HUES48 (cell line): ENCODE measurements at regions not wholly inside any gene's neighbourhood (a gene's known extent, or its start where the extent isn't known, plus 50 kb on each side); places are given as distances from the start of the nearest gene placed in this dataset.

ENCODE experiments used
- H3K27ac ChIP-seq: one replicate; pipeline ENCODE4 v1.7.0; 2013; ENCODE audit warnings: low read depth, low read length, inconsistent platforms
- H3K27me3 ChIP-seq: 2 replicates; pipeline ENCODE4 v1.6.1; 2013; ENCODE audit warnings: mild to moderate bottlenecking, low read length; ENCODE audit not compliant: control insufficient read depth, insufficient read depth
- H3K36me3 ChIP-seq: 2 replicates; pipeline ENCODE4 v1.6.1; 2013; ENCODE audit warnings: low read length; ENCODE audit not compliant: control insufficient read depth, insufficient read depth
- H3K4me1 ChIP-seq: 2 replicates; pipeline ENCODE4 v1.6.1; 2013; ENCODE audit warnings: mild to moderate bottlenecking, low read length; ENCODE audit not compliant: control insufficient read depth, insufficient read depth
- H3K4me3 ChIP-seq: 2 replicates; pipeline ENCODE4 v1.5.1; 2013; ENCODE audit warnings: mild to moderate bottlenecking, low read depth, low read length
- H3K9ac ChIP-seq: 2 replicates; pipeline ENCODE4 v1.6.1; 2013; ENCODE audit warnings: mild to moderate bottlenecking, low read depth, low read length, moderate library complexity
- H3K9me3 ChIP-seq: 2 replicates; pipeline ENCODE4 v1.6.1; 2013; ENCODE audit warnings: low read length; ENCODE audit not compliant: control insufficient read depth, insufficient read depth

- Histone ChIP-seq H3K9me3 (no peaks in the 10 kb centered on the region), H3K27me3 (no peaks in the 10 kb centered on the region), H3K9ac (no peak overlapping the region), H3K27ac (no peak overlapping the region), H3K4me1 (no peaks in the 10 kb centered on the region), H3K4me3 (no peak overlapping the region), H3K36me3 (no peaks in the 10 kb centered on the region)
These were observed 221.7 kb downstream of the COG6 start for GRCh38 chr13:39877134-39877533.

- H3K27ac ChIP-seq, result no peak overlapping the region
- no peaks in the 10 kb centered on the region for H3K4me1 ChIP-seq
- H3K4me3 ChIP-seq, result no peak overlapping the region
- 0 out of 2 replicates have a peak, but pooled peaks cover 5% of the 10 kb centered on the region for H3K9me3 ChIP-seq
- no peak overlapping the region for H3K9ac ChIP-seq
- H3K36me3 ChIP-seq, result no peaks in the 10 kb centered on the region
- no peaks in the 10 kb centered on the region for H3K27me3 ChIP-seq
These were observed 224.0 kb downstream of the COG6 start for GRCh38 chr13:39879286-39880035.

- H3K27me3 ChIP-seq, result no peaks in the 10 kb centered on the region
- H3K27ac ChIP-seq, result no peak overlapping the region
- H3K4me3 ChIP-seq, result no peak overlapping the region
- 0 out of 2 replicates have a peak, but pooled peaks cover 5% of the 10 kb centered on the region for H3K9me3 ChIP-seq
- no peaks in the 10 kb centered on the region for H3K4me1 ChIP-seq
- H3K36me3 ChIP-seq, result no peaks in the 10 kb centered on the region
- H3K9ac ChIP-seq, result no peak overlapping the region
These were observed 225.9 kb downstream of the COG6 start for GRCh38 chr13:39881383-39881782.

- no peaks in the 10 kb centered on the region for H3K36me3 ChIP-seq
- H3K9me3 ChIP-seq, result 0 out of 2 replicates have a peak, but pooled peaks cover 5% of the 10 kb centered on the region
- H3K27ac ChIP-seq, result no peak overlapping the region
- no peaks in the 10 kb centered on the region for H3K4me1 ChIP-seq
- H3K9ac ChIP-seq, result no peak overlapping the region
- no peaks in the 10 kb centered on the region for H3K27me3 ChIP-seq
- H3K4me3 ChIP-seq, result no peak overlapping the region
These were observed 226.4 kb downstream of the COG6 start for GRCh38 chr13:39881887-39882286.

GRCh38 chr13:39884166-39884565, 228.7 kb downstream of the COG6 start:
- H3K27me3 ChIP-seq, result no peaks in the 10 kb centered on the region
- no peaks in the 10 kb centered on the region for H3K36me3 ChIP-seq
- H3K4me1 ChIP-seq, result no peaks in the 10 kb centered on the region
- no peak overlapping the region for H3K9ac ChIP-seq
- no peak overlapping the region for H3K4me3 ChIP-seq
- no peak overlapping the region for H3K27ac ChIP-seq
- H3K9me3 ChIP-seq, result 0 out of 2 replicates have a peak, but pooled peaks cover 5% of the 10 kb centered on the region

GRCh38 chr13:39886336-39886735, 230.9 kb downstream of the COG6 start:
- no peak overlapping the region for H3K9ac ChIP-seq
- no peak overlapping the region for H3K27ac ChIP-seq
- H3K4me1 ChIP-seq, result no peaks in the 10 kb centered on the region
- no peaks in the 10 kb centered on the region for H3K36me3 ChIP-seq
- H3K4me3 ChIP-seq, result no peak overlapping the region
- 0 out of 2 replicates have a peak, but pooled peaks cover 5% of the 10 kb centered on the region for H3K9me3 ChIP-seq
- no peaks in the 10 kb centered on the region for H3K27me3 ChIP-seq

- Histone ChIP-seq H3K9ac (no peak overlapping the region), H3K36me3 (no peaks in the 10 kb centered on the region), H3K4me1 (no peaks in the 10 kb centered on the region), H3K27me3 (no peaks in the 10 kb centered on the region), H3K4me3 (no peak overlapping the region), H3K27ac (no peak overlapping the region), H3K9me3 (0 out of 2 replicates have a peak, but pooled peaks cover 5% of the 10 kb centered on the region)
These were observed 231.9 kb downstream of the COG6 start for GRCh38 chr13:39887387-39887786.

- H3K9me3 ChIP-seq, result 0 out of 2 replicates have a peak, but pooled peaks cover 2% of the 10 kb centered on the region
- H3K4me3 ChIP-seq, result no peak overlapping the region
- no peak overlapping the region for H3K27ac ChIP-seq
- no peaks in the 10 kb centered on the region for H3K27me3 ChIP-seq
- H3K4me1 ChIP-seq, result no peaks in the 10 kb centered on the region
- no peak overlapping the region for H3K9ac ChIP-seq
- H3K36me3 ChIP-seq, result no peaks in the 10 kb centered on the region
These were observed 233.7 kb downstream of the COG6 start for GRCh38 chr13:39888865-39889810.

- no peaks in the 10 kb centered on the region for H3K36me3 ChIP-seq
- no peaks in the 10 kb centered on the region for H3K4me1 ChIP-seq
- no peak overlapping the region for H3K27ac ChIP-seq
- no peaks in the 10 kb centered on the region for H3K27me3 ChIP-seq
- no peak overlapping the region for H3K9ac ChIP-seq
- H3K4me3 ChIP-seq, result no peak overlapping the region
- H3K9me3 ChIP-seq, result no peaks in the 10 kb centered on the region
These were observed 235.1 kb downstream of the COG6 start for GRCh38 chr13:39890537-39890936.

- H3K4me1 ChIP-seq, result no peaks in the 10 kb centered on the region
- H3K36me3 ChIP-seq, result no peaks in the 10 kb centered on the region
- no peaks in the 10 kb centered on the region for H3K9me3 ChIP-seq
- no peak overlapping the region for H3K4me3 ChIP-seq
- no peak overlapping the region for H3K27ac ChIP-seq
- H3K9ac ChIP-seq, result no peak overlapping the region
- H3K27me3 ChIP-seq, result no peaks in the 10 kb centered on the region
These were observed 237.5 kb downstream of the COG6 start for GRCh38 chr13:39892721-39893685.
